Small intestine (tissue), 7 donors: ENCODE measurements at regions not wholly inside any gene's neighbourhood (a gene's known extent, or its start where the extent isn't known, plus 50 kb on each side); places are given as distances from the start of the nearest gene placed in this dataset.
"Not testable (repeated sequence)": the region's sequence is repeated elsewhere in the genome, so short reads cannot be mapped to it uniquely, and the experiment has no call there.

Experiments
- DNase-seq, 2 donors: peaks; one replicate each; pipeline versions ENCODE4 v3.0.0 to v3.0.0-alpha.2; 2013
- FAIRE-seq: peaks from 2 replicates; lab custom pipeline; 2012; peaks lifted over from hg19 to GRCh38; lab: Jason Lieb, UNC
- H3K27ac ChIP-seq, 3 donors: one replicate each; pipeline ENCODE4 v1.5.1; 2013; ENCODE audit warnings: low read length in 2 of 3, mild to moderate bottlenecking in 2 of 3, control low read depth in 1 of 3, inconsistent platforms in 1 of 3, low read depth in 1 of 3, moderate library complexity in 1 of 3
- H3K27me3 ChIP-seq, 3 donors: one replicate each; pipeline ENCODE4 v1.6.1; 2013; ENCODE audit warnings: low read length in 3 of 3, inconsistent platforms in 1 of 3; ENCODE audit not compliant: control insufficient read depth in 3 of 3, insufficient read depth in 3 of 3
- H3K36me3 ChIP-seq, 3 donors: one replicate each; pipeline ENCODE4 v1.6.1; 2013; ENCODE audit warnings: low read length in 3 of 3, inconsistent platforms in 1 of 3, low read depth in 1 of 3, mild to moderate bottlenecking in 1 of 3, moderate library complexity in 1 of 3; ENCODE audit not compliant: control insufficient read depth in 3 of 3, insufficient read depth in 2 of 3
- H3K4me1 ChIP-seq, 3 donors: one replicate each; pipeline ENCODE4 v1.6.1; 2013; ENCODE audit warnings: low read length in 2 of 3, inconsistent platforms in 1 of 3, low read depth in 1 of 3, mild to moderate bottlenecking in 1 of 3, moderate library complexity in 1 of 3; ENCODE audit not compliant: control insufficient read depth in 3 of 3, insufficient read depth in 2 of 3
- H3K4me3 ChIP-seq, 3 donors: one replicate each; pipeline ENCODE4 v1.5.1; 2013; ENCODE audit warnings: low read length in 3 of 3, control low read depth in 1 of 3, inconsistent platforms in 1 of 3, low read depth in 1 of 3, mild to moderate bottlenecking in 1 of 3, moderate library complexity in 1 of 3
- H3K9me3 ChIP-seq, 2 donors: one replicate each; pipeline ENCODE4 v1.6.1; 2013; ENCODE audit warnings: low read depth in 1 of 2, low read length in 1 of 2; ENCODE audit not compliant: control insufficient read depth in 2 of 2, insufficient read depth in 1 of 2
- WGBS, 3 donors: extraction: QIAGEN DNeasy Blood & Tissue Kit; methylation state at CpG; one replicate each; pipeline ENCODE4 v1.1.7; 2013; 5-methylcytosine and 5-hydroxymethylcytosine counted together
- donor health status: healthy with polysubstance abuse.
- donor health status: control.
- donor health status: control.
- donor health status: Bipolar disorder and iron deficiency.
- donor health status: healthy.

- H3K36me3 ChIP-seq: no peaks in the 10 kb centered on the region
- no peaks in the 10 kb centered on the region for H3K9me3 ChIP-seq
- DNase-seq: no peak
- no peak for FAIRE-seq
- H3K27ac ChIP-seq: no peak overlapping the region
- no peak overlapping the region for H3K4me3 ChIP-seq
- H3K4me1 ChIP-seq: no peaks in the 10 kb centered on the region
- 61 to 86% (median 85%) methylated on average over 4 of the region's 4 CpGs for WGBS, 3 donors
- no peaks in the 10 kb centered on the region for H3K27me3 ChIP-seq
These were observed 154.7 kb upstream of the LRP1B start for GRCh38 chr2:142285480-142285879.

GRCh38 chr2:142284336-142284735 is 153.5 kb upstream of the LRP1B start:
- not testable (repeated sequence) for H3K4me3 ChIP-seq, FAIRE-seq, H3K36me3 ChIP-seq, H3K27ac ChIP-seq, H3K27me3 ChIP-seq, H3K9me3 ChIP-seq, H3K4me1 ChIP-seq, DNase-seq
- WGBS, 3 donors: 74 to 82% (median 77%) methylated on average over 4 of the region's 4 CpGs

- H3K9me3 ChIP-seq: peaks cover 0 to 4% of the 10 kb centered on the region in 2 donors
- no peak for FAIRE-seq
- WGBS, 3 donors: 66 to 80% (median 74%) methylated on average over 5 of the region's 5 CpGs
These were observed 150.0 kb upstream of the LRP1B start for GRCh38 chr2:142280831-142281230.

GRCh38 chr2:142270990-142271389 is 140.2 kb upstream of the LRP1B start:
- FAIRE-seq (no peak), DNase-seq (no peak)
- Histone ChIP-seq H3K9me3 (no peaks in the 10 kb centered on the region), H3K36me3 (no peaks in the 10 kb centered on the region), H3K4me3 (no peak overlapping the region), H3K4me1 (no peaks in the 10 kb centered on the region), H3K27me3 (no peaks in the 10 kb centered on the region), H3K27ac (no peak overlapping the region)
- WGBS, 3 donors: 68 to 75% (median 68%) methylated on average over 2 of the region's 2 CpGs

More at GRCh38 chr2:142280831-142281230, 150.0 kb upstream of the LRP1B start:
- Histone ChIP-seq H3K4me3 (no peak overlapping the region), H3K27ac (no peak overlapping the region), H3K36me3 (no peaks in the 10 kb centered on the region), H3K4me1 (no peaks in the 10 kb centered on the region), H3K27me3 (no peaks in the 10 kb centered on the region)
- DNase-seq: no peak

- WGBS, 3 donors: 83 to 93% (median 87%) methylated on average over 2 of the region's 2 CpGs
- H3K27ac ChIP-seq: no peak overlapping the region
- no peaks in the 10 kb centered on the region for H3K36me3 ChIP-seq
- FAIRE-seq (no peak), DNase-seq (no peak)
- no peaks in the 10 kb centered on the region for H3K4me1 ChIP-seq
- no peak overlapping the region for H3K4me3 ChIP-seq
- H3K27me3 ChIP-seq: no peaks in the 10 kb centered on the region
- H3K9me3 ChIP-seq: no peaks in the 10 kb centered on the region
These were observed 139.5 kb upstream of the LRP1B start for GRCh38 chr2:142270291-142270690.

GRCh38 chr2:142259356-142259755 is 128.5 kb upstream of the LRP1B start:
- H3K9me3 ChIP-seq: peaks cover 0 to 13% of the 10 kb centered on the region in 2 donors
- no peaks in the 10 kb centered on the region for H3K27me3 ChIP-seq
- no peak overlapping the region for H3K4me3 ChIP-seq
- H3K4me1 ChIP-seq: no peaks in the 10 kb centered on the region
- DNase-seq (no peak), FAIRE-seq (no peak)
- H3K27ac ChIP-seq: no peak overlapping the region
- no peaks in the 10 kb centered on the region for H3K36me3 ChIP-seq
- WGBS, 3 donors: 96 to 97% (median 96%) methylated on average over 5 of the region's 5 CpGs

GRCh38 chr2:142254031-142254430 is 123.2 kb upstream of the LRP1B start:
- 69 to 90% (median 71%) methylated on average over 1 of the region's 1 CpG for WGBS, 3 donors
- Histone ChIP-seq H3K9me3 (no peaks in the 10 kb centered on the region), H3K4me1 (no peaks in the 10 kb centered on the region), H3K4me3 (no peak overlapping the region), H3K36me3 (no peaks in the 10 kb centered on the region), H3K27me3 (no peaks in the 10 kb centered on the region), H3K27ac (no peak overlapping the region)
- FAIRE-seq (no peak), DNase-seq (no peak)

GRCh38 chr2:142241016-142241415 is 110.2 kb upstream of the LRP1B start:
- Histone ChIP-seq H3K36me3 (no peaks in the 10 kb centered on the region), H3K27ac (no peak overlapping the region), H3K4me1 (no peaks in the 10 kb centered on the region), H3K9me3 (no peaks in the 10 kb centered on the region), H3K4me3 (no peak overlapping the region), H3K27me3 (no peaks in the 10 kb centered on the region)
- 18 to 36% (median 22%) methylated on average over 2 of the region's 2 CpGs for WGBS, 3 donors
- FAIRE-seq (no peak), DNase-seq (no peak)

GRCh38 chr2:142236181-142236580 is 105.4 kb upstream of the LRP1B start:
- 53 to 58% (median 58%) methylated on average over 2 of the region's 2 CpGs for WGBS, 3 donors
- no peaks in the 10 kb centered on the region for H3K27me3 ChIP-seq
- FAIRE-seq: no peak

More at GRCh38 chr2:142236181-142236580, 105.4 kb upstream of the LRP1B start:
- H3K4me3 ChIP-seq: no peak overlapping the region
- H3K27ac ChIP-seq: no peak overlapping the region
- no peaks in the 10 kb centered on the region for H3K4me1 ChIP-seq
- H3K36me3 ChIP-seq: no peaks in the 10 kb centered on the region
- no peaks in the 10 kb centered on the region for H3K9me3 ChIP-seq
- no peak for DNase-seq
